ENCODE measurements at regions not wholly inside any gene's neighbourhood (a gene's known extent, or its start where the extent isn't known, plus 50 kb on each side); places are given as distances from the start of the nearest gene placed in this dataset.

GRCh38 chr21:17270229-17270628 is 242.6 kb upstream of the CXADR start:
- TF ChIP-seq CTCF (IDR thresholded peaks at IDR 0.05 in 4 of 5, conservative IDR thresholded peaks at IDR 0.05 in 1 of 5), result peak in 2 of 5 experiments; percentile 33 to 40
- no peak for TF ChIP-seq POLR2A (IDR thresholded peaks at IDR 0.05)

All from gastrocnemius medialis (tissue), 4 donors.